ENCODE measurements at regions not wholly inside any gene's neighbourhood (a gene's known extent, or its start where the extent isn't known, plus 50 kb on each side); places are given as distances from the start of the nearest gene placed in this dataset.
"Not testable (repeated sequence)": the region's sequence is repeated elsewhere in the genome, so short reads cannot be mapped to it uniquely, and the experiment has no call there.

GRCh38 chr16:18213810-18214209, 122.7 kb downstream of the NPIPA8 start:
- H3K79me2 ChIP-seq (ENCODE audit: control insufficient read depth, low read length); H3K4me3 ChIP-seq (ENCODE audit: low read length); H3K36me3 ChIP-seq (ENCODE audit: control insufficient read depth, low read length); H3K9me3 ChIP-seq (ENCODE audit: control insufficient read depth, insufficient read depth, low read length); H3K9me2 ChIP-seq (replicated peaks; ENCODE audit: control insufficient read depth, low read length); H3K27me3 ChIP-seq (ENCODE audit: control insufficient read depth, low read length); H3F3A ChIP-seq (ENCODE audit: control insufficient read depth, insufficient read depth); H3K4me1 ChIP-seq (ENCODE audit: control insufficient read depth, low read length); H3K27ac ChIP-seq (ENCODE audit: low read depth, low read length); H4K20me1 ChIP-seq (ENCODE audit: control insufficient read depth, insufficient read depth, low read depth, low read length); H3K4me2 ChIP-seq (ENCODE audit: low read length): not testable (repeated sequence)

GRCh38 chr16:18211505-18211904, 125.0 kb downstream of the NPIPA8 start:
- H3K27ac ChIP-seq (ENCODE audit: low read depth, low read length); H3K27me3 ChIP-seq (ENCODE audit: control insufficient read depth, low read length); H3K4me1 ChIP-seq (ENCODE audit: control insufficient read depth, low read length); H4K20me1 ChIP-seq (ENCODE audit: control insufficient read depth, insufficient read depth, low read depth, low read length); H3K4me2 ChIP-seq (ENCODE audit: low read length); H3K36me3 ChIP-seq (ENCODE audit: control insufficient read depth, low read length); H3K4me3 ChIP-seq (ENCODE audit: low read length); H3K9me2 ChIP-seq (replicated peaks; ENCODE audit: control insufficient read depth, low read length); H3F3A ChIP-seq (ENCODE audit: control insufficient read depth, insufficient read depth); H3K9me3 ChIP-seq (ENCODE audit: control insufficient read depth, insufficient read depth, low read length); H3K79me2 ChIP-seq (ENCODE audit: control insufficient read depth, low read length): not testable (repeated sequence)

- not testable (repeated sequence) for H3K79me2 ChIP-seq (ENCODE audit: control insufficient read depth, low read length); H3K27me3 ChIP-seq (ENCODE audit: control insufficient read depth, low read length); H3K4me1 ChIP-seq (ENCODE audit: control insufficient read depth, low read length); H3F3A ChIP-seq (ENCODE audit: control insufficient read depth, insufficient read depth); H4K20me1 ChIP-seq (ENCODE audit: control insufficient read depth, insufficient read depth, low read depth, low read length); H3K9me2 ChIP-seq (replicated peaks; ENCODE audit: control insufficient read depth, low read length); H3K9me3 ChIP-seq (ENCODE audit: control insufficient read depth, insufficient read depth, low read length); H3K4me3 ChIP-seq (ENCODE audit: low read length); H3K36me3 ChIP-seq (ENCODE audit: control insufficient read depth, low read length); H3K4me2 ChIP-seq (ENCODE audit: low read length); H3K27ac ChIP-seq (ENCODE audit: low read depth, low read length)
These were observed 131.8 kb downstream of the NPIPA8 start for GRCh38 chr16:18204786-18205185.

DNA sequence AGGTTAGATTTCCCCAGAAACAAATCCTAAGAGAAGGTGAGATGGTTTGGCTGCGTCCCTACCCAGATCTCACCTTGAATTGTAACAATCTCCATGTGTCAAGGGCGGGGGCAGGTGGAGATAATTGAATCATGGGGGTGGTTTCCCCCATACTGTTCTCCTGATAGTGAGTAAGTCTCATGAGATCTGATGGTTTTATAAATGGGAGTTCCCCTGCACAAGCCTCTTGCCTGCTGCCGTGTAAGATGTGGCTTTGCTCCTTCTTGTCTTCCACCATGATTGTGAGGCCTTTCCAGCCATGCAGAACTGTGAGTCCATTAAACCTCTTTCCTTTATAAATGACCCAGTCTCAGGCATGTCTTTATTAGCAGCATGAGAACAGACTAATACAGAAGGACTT, 132.2 kb downstream of the NPIPA8 start:
- H3K4me2 ChIP-seq (ENCODE audit: low read length); H3K9me2 ChIP-seq (replicated peaks; ENCODE audit: control insufficient read depth, low read length); H3K9me3 ChIP-seq (ENCODE audit: control insufficient read depth, insufficient read depth, low read length); H3K36me3 ChIP-seq (ENCODE audit: control insufficient read depth, low read length); H3K27me3 ChIP-seq (ENCODE audit: control insufficient read depth, low read length); H3K4me3 ChIP-seq (ENCODE audit: low read length); H3K27ac ChIP-seq (ENCODE audit: low read depth, low read length); H3F3A ChIP-seq (ENCODE audit: control insufficient read depth, insufficient read depth); H3K4me1 ChIP-seq (ENCODE audit: control insufficient read depth, low read length); H3K79me2 ChIP-seq (ENCODE audit: control insufficient read depth, low read length); H4K20me1 ChIP-seq (ENCODE audit: control insufficient read depth, insufficient read depth, low read depth, low read length): not testable (repeated sequence)

GRCh38 chr16:18201511-18201910, 135.0 kb downstream of the NPIPA8 start:
- H3K36me3 ChIP-seq (ENCODE audit: control insufficient read depth, low read length); H3K27me3 ChIP-seq (ENCODE audit: control insufficient read depth, low read length); H3K9me3 ChIP-seq (ENCODE audit: control insufficient read depth, insufficient read depth, low read length); H3K27ac ChIP-seq (ENCODE audit: low read depth, low read length); H3K4me3 ChIP-seq (ENCODE audit: low read length); H3K4me2 ChIP-seq (ENCODE audit: low read length); H3K4me1 ChIP-seq (ENCODE audit: control insufficient read depth, low read length); H3F3A ChIP-seq (ENCODE audit: control insufficient read depth, insufficient read depth); H3K9me2 ChIP-seq (replicated peaks; ENCODE audit: control insufficient read depth, low read length); H4K20me1 ChIP-seq (ENCODE audit: control insufficient read depth, insufficient read depth, low read depth, low read length); H3K79me2 ChIP-seq (ENCODE audit: control insufficient read depth, low read length): not testable (repeated sequence)

DNA sequence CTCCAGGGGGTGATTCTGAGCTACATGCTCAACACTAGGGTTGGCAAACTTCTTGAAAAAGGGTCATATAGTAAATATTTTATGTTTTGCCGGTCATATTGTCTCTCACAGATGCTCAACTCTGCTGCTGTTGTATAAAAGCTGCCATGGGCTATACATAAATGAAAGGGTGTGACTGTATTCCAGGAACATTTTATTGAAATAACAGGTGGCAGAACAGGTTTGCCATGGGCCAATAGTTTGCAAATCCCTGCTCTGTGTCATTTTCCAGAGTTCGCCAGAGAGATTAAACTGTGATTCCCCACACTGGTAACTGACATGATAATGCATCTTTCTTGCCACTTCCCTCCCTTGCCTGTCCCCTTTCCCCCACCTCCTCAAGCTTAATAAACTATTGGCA, 144.1 kb downstream of the NPIPA8 start:
- not testable (repeated sequence) for H3K9me2 ChIP-seq (replicated peaks; ENCODE audit: control insufficient read depth, low read length); H3K36me3 ChIP-seq (ENCODE audit: control insufficient read depth, low read length); H3K27ac ChIP-seq (ENCODE audit: low read depth, low read length); H3K9me3 ChIP-seq (ENCODE audit: control insufficient read depth, insufficient read depth, low read length); H3K4me3 ChIP-seq (ENCODE audit: low read length); H3K79me2 ChIP-seq (ENCODE audit: control insufficient read depth, low read length); H3F3A ChIP-seq (ENCODE audit: control insufficient read depth, insufficient read depth); H3K27me3 ChIP-seq (ENCODE audit: control insufficient read depth, low read length); H3K4me1 ChIP-seq (ENCODE audit: control insufficient read depth, low read length); H3K4me2 ChIP-seq (ENCODE audit: low read length); H4K20me1 ChIP-seq (ENCODE audit: control insufficient read depth, insufficient read depth, low read depth, low read length)

DNA sequence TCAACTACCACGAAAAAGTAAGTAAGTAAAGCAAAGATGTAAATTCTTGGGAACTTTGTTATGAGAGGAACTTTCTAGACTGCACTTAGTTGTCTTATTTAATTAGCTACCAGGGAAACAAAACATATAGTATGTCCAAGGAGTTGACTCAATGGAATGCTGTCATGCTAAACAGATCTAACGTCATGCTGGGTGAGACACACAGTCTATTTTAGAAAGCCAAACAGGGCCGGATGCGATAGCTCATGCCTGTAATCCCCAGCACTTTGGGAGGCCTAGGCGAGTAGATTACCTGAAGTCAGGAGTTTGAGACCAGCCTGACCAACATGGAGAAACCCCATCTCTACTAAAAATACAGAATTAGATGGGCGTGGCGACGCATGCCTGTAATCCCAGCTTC, 146.4 kb downstream of the NPIPA8 start:
- H3K4me3 ChIP-seq (ENCODE audit: low read length); H3F3A ChIP-seq (ENCODE audit: control insufficient read depth, insufficient read depth); H3K27me3 ChIP-seq (ENCODE audit: control insufficient read depth, low read length); H3K4me2 ChIP-seq (ENCODE audit: low read length); H3K36me3 ChIP-seq (ENCODE audit: control insufficient read depth, low read length); H3K27ac ChIP-seq (ENCODE audit: low read depth, low read length); H4K20me1 ChIP-seq (ENCODE audit: control insufficient read depth, insufficient read depth, low read depth, low read length); H3K4me1 ChIP-seq (ENCODE audit: control insufficient read depth, low read length); H3K9me3 ChIP-seq (ENCODE audit: control insufficient read depth, insufficient read depth, low read length); H3K79me2 ChIP-seq (ENCODE audit: control insufficient read depth, low read length); H3K9me2 ChIP-seq (replicated peaks; ENCODE audit: control insufficient read depth, low read length): not testable (repeated sequence)

- not testable (repeated sequence) for H4K20me1 ChIP-seq (ENCODE audit: control insufficient read depth, insufficient read depth, low read depth, low read length); H3F3A ChIP-seq (ENCODE audit: control insufficient read depth, insufficient read depth); H3K36me3 ChIP-seq (ENCODE audit: control insufficient read depth, low read length); H3K9me3 ChIP-seq (ENCODE audit: control insufficient read depth, insufficient read depth, low read length); H3K79me2 ChIP-seq (ENCODE audit: control insufficient read depth, low read length); H3K27ac ChIP-seq (ENCODE audit: low read depth, low read length); H3K9me2 ChIP-seq (replicated peaks; ENCODE audit: control insufficient read depth, low read length); H3K4me3 ChIP-seq (ENCODE audit: low read length); H3K4me1 ChIP-seq (ENCODE audit: control insufficient read depth, low read length); H3K27me3 ChIP-seq (ENCODE audit: control insufficient read depth, low read length); H3K4me2 ChIP-seq (ENCODE audit: low read length)
These were observed 151.8 kb downstream of the NPIPA8 start for GRCh38 chr16:18184755-18185154.

DNA sequence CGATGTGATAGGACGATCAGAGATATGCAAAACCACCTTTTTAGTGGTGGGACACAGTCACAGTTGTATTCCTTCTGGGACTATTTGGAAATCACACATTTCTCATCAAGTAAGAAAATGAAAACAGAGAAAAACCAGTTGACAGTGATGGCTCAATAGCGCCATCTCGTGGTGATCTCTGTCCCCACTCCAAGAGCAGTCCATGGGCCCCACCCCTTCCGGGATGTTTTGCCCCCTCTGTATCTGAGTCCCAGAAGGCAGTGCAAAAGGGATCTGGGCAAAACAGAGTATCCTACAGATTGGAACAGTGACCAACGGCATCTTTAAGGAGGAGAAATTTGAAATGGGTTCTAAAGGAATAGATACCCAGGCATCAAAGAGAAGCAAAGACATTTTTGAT, 155.5 kb downstream of the NPIPA8 start:
- H3F3A ChIP-seq (ENCODE audit: control insufficient read depth, insufficient read depth); H3K27me3 ChIP-seq (ENCODE audit: control insufficient read depth, low read length); H3K36me3 ChIP-seq (ENCODE audit: control insufficient read depth, low read length); H3K4me1 ChIP-seq (ENCODE audit: control insufficient read depth, low read length); H3K9me3 ChIP-seq (ENCODE audit: control insufficient read depth, insufficient read depth, low read length); H3K79me2 ChIP-seq (ENCODE audit: control insufficient read depth, low read length); H3K9me2 ChIP-seq (replicated peaks; ENCODE audit: control insufficient read depth, low read length); H3K4me3 ChIP-seq (ENCODE audit: low read length); H3K4me2 ChIP-seq (ENCODE audit: low read length); H3K27ac ChIP-seq (ENCODE audit: low read depth, low read length); H4K20me1 ChIP-seq (ENCODE audit: control insufficient read depth, insufficient read depth, low read depth, low read length): not testable (repeated sequence)
